Fibroblast of villous mesenchyme (primary cell): ENCODE measurements at regions not wholly inside any gene's neighbourhood (a gene's known extent, or its start where the extent isn't known, plus 50 kb on each side); places are given as distances from the start of the nearest gene placed in this dataset.
"Not testable (repeated sequence)": the region's sequence is repeated elsewhere in the genome, so short reads cannot be mapped to it uniquely, and the experiment has no call there.

ENCODE experiments used
- DNase-seq: peaks from one replicate; pipeline ENCODE4 v3.0.0-alpha.2; 2010; ENCODE audit warnings: low read depth
- H3K4me3 ChIP-seq: 2 replicates; pipeline ENCODE4 v1.5.1; 2011; ENCODE audit warnings: low read depth, mild to moderate bottlenecking, low read length
- TF ChIP-seq, protein P1 (sequence below): IDR thresholded peaks from 2 replicates; pipeline ENCODE4 v1.5.1; 2012; ENCODE audit warnings: low read depth, mild to moderate bottlenecking, low read length; ENCODE audit not compliant: insufficient read depth

DNA sequence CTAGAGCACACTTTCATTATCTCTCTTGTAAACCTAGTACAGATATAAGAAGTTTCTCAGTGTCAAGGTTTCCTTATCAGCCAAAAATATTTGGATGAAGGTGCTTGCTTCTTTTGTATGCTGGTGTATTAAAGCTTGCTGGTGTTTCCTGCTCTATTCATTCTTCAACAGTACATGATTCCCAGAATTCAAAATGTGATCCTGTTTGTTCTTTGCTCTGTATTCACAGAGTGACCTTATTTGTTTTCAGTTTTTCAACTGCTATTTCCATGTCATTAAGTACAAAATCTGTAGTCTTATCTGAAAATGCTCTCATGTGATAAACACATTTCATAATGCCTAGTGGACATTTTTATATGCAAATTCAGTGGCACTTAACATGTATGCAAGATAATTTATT lies 1185.8 kb downstream of the SUCLG1 start:
- no peak for DNase-seq
- no peak overlapping the region for H3K4me3 ChIP-seq
- TF ChIP-seq, protein P1, sequence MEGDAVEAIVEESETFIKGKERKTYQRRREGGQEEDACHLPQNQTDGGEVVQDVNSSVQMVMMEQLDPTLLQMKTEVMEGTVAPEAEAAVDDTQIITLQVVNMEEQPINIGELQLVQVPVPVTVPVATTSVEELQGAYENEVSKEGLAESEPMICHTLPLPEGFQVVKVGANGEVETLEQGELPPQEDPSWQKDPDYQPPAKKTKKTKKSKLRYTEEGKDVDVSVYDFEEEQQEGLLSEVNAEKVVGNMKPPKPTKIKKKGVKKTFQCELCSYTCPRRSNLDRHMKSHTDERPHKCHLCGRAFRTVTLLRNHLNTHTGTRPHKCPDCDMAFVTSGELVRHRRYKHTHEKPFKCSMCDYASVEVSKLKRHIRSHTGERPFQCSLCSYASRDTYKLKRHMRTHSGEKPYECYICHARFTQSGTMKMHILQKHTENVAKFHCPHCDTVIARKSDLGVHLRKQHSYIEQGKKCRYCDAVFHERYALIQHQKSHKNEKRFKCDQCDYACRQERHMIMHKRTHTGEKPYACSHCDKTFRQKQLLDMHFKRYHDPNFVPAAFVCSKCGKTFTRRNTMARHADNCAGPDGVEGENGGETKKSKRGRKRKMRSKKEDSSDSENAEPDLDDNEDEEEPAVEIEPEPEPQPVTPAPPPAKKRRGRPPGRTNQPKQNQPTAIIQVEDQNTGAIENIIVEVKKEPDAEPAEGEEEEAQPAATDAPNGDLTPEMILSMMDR = no peak

DNA sequence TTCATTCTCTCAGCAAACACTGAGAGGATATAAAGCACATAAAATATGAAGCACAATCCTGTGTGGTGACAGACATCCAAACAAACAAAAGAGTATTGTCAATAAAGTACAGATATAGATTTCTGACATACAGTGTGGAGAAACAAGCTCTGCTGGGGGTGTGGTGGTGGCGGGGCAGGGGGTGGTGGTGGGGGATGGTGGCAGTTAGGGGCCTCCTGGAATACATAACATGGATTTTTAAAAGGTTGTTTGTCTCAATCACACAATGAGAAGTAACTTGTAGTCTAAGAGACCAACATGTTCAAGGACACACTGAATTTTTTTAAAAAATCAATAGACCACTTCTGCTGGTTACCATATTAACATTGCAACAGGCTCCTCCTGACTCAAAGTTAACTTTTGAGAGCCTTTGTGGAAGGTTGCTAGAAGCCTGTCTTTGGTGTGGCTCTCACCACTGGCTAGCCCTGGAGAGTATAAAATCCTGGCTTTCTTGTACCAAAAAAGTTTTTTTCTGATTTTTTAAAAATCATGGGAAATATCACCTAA lies 1197.4 kb downstream of the SUCLG1 start:
- DNase-seq = no peak
- TF ChIP-seq, protein P1 = no peak
- H3K4me3 ChIP-seq = no peak overlapping the region

DNA sequence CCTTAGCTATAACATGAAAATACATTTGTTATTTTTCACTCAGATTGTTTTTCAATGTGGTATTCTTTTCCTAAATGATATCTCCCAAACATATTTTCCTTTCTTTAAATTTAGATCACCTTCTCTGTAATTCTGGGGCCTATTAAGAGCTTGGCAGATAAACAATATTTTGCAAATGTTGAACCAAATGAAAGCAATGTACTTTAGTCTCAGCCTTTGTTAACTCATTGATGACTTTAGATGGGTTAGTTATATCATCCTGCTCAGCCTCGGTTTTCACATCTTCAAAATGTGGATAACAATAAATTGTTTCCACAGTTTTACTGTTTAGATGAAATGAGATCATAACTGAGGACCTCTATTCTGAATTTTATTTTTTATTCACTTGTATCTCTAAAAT lies 1205.2 kb downstream of the SUCLG1 start:
- DNase-seq = no peak
- no peak overlapping the region for H3K4me3 ChIP-seq
- TF ChIP-seq, protein P1 = no peak

DNA sequence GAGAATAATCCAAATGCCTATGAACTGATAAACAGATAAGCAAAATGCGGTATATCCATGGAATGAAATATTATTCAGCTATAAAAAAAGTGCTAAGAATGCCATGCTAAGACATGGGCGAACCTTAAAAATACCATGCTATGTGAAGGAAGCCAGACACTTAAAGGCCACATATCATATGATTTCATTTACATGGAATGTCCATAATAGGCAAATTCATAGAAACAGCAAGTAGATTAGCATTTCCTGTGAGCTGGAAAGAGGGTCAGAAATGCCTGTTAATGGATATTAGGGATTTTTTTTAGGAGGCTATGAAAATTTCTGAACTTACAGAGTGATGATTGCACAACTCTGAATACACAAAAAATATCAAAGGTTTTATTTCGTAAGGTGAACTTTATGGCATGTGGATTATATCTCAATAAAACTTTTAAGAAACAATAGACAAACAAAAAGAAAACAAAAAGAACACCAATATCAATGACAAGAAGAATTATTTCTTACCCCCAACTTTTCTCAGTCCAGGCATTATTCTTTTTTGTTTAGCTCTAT lies 1207.7 kb downstream of the SUCLG1 start:
- TF ChIP-seq, protein P1 = no peak
- H3K4me3 ChIP-seq = no peak overlapping the region
- peak; percentile 8 for DNase-seq

DNA sequence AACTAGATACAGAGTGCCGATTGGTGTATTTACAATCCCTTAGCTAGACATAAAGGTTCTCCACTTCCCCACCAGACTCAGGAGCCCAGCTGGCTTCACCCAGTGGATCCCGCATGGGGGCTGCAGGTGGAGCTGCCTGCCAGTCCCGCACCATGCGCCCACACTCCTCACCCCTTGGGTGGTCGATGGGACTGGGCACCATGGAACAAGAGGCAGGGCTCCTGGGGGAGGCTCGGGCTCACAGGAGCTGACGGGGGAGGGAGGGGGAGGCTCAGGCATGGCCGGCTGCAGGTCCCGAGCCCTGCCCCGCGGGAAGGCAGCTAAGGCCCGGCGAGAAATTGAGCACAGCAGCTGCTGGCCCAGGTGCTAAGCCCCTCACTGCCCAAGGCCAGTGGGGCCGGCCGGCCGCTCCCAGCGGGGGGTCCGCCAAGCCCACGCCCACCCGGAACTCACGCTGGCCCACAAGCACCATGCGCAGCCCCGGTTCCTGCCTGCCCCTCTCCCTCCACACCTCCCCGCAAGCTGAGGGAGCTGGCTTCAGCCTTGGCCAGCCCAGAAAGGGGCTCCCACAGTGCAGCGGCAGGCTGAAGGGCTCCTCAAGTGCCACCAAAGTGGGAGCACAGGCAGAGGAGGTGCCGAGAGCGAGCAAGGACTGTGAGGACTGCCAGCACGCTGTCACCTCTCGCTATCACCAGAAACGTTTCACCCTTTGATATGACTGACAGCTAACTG lies 1213.1 kb downstream of the SUCLG1 start:
- DNase-seq = not testable (repeated sequence)

DNA sequence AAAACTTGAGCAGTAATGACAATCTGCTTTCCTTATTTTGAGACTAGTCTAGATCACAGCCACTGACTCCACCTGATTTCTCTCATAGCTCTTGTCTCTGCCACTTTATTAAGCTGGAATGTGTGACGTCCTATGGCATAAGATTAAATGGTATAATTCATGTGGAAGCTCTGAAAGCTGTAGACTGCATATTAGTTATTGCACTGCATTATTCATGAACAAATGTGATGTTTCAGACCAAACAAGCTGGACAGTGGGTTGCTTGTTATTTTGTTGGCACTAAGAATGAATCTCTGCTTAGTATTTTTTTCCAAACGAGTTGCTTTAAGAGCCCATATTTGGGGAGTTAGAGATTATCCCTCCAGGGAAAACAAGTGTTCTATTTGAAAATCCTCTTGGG lies 1218.5 kb downstream of the SUCLG1 start:
- TF ChIP-seq, protein P1 = no peak
- no peak for DNase-seq
- no peak overlapping the region for H3K4me3 ChIP-seq

More for the DNA sequence above, 1213.1 kb downstream of the SUCLG1 start:
- H3K4me3 ChIP-seq = not testable (repeated sequence)

DNA sequence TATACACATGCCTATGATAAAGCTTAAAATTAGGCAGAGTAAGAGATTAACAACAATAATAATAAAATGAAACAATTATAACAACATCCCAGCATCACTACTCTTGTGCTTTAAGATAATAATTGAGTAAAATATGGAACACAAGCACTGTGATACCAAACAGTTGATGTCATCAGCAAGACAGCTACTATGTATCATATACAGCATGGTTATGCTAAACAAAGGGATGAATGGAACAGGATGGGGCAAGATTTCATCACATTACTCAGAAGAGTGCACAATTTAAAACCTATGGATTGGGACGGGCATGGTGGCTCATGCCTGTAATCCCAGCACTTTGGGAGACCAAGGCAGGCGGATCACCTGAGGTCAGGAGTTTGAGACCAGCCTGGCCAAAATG lies 1221.0 kb downstream of the SUCLG1 start:
- no peak overlapping the region for H3K4me3 ChIP-seq
- TF ChIP-seq, protein P1 = no peak
- no peak for DNase-seq
